ENCODE measurements at regions not wholly inside any gene's neighbourhood (a gene's known extent, or its start where the extent isn't known, plus 50 kb on each side); places are given as distances from the start of the nearest gene placed in this dataset.

- no peak for DNase-seq (ENCODE audit: low read depth)
- no peak for TF ChIP-seq CTCF (conservative IDR thresholded peaks at IDR 0.05; ENCODE audit: low read length)
- H3K4me3 ChIP-seq (ENCODE audit: low read length) = no peak overlapping the region
Observed at GRCh38 chr5:125926172-125926571, 497.0 kb upstream of the GRAMD2B start.

DNA sequence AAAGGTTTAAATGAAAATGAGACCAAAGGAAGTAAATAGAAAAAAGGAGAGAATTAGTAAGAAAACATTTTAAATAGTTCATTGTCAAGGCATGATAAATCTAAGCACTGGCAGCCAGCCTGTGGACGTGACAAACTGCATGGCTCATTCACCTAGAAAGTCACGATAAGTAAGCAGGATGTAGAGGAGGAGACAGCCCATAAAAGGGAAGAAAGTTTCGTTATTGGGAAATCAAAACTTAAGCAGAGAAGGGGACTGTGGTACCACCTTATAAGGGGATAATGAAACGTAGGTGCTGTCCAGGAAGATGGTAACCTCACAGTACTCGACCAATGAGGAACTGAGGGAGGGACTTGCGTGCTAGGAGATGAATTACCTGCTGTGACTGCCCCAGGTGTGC, 494.5 kb upstream of the GRAMD2B start:
- H3K4me3 ChIP-seq (ENCODE audit: low read length) = no peak overlapping the region
- DNase-seq (ENCODE audit: low read depth) = no peak
- no peak for TF ChIP-seq CTCF (conservative IDR thresholded peaks at IDR 0.05; ENCODE audit: low read length)

DNA sequence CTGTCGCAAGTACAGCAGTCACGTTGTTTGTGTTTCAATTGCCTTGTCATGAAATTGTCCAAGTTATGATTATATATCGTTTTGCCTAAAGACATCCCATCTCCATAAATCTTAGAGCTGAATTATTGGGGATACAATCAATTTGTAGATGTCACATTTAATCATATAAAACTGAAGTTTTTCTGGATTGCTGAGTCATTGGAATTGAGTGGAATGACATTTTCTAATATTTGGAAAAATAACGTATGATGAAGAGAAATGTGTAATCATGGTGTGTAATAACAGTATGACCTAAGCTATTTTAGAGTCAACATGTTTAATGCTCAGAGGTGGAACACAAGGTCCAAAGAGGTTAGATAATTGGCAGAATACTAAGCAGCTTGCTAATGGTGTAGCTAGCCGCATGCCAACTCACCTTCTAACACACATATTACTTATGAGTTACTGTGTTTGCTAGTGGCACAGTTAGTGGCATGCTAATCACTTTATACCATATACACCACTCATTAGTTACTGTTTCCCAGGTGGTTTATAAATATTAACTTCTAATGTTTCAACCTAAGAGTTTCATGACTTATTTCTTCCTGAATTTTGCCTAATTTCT, 473.1 kb upstream of the GRAMD2B start:
- H3K4me3 ChIP-seq (ENCODE audit: low read length) = no peak overlapping the region
- no peak for DNase-seq (ENCODE audit: low read depth)
- no peak for TF ChIP-seq CTCF (conservative IDR thresholded peaks at IDR 0.05; ENCODE audit: low read length)

GRCh38 chr5:125961150-125961549, 462.1 kb upstream of the GRAMD2B start:
- DNase-seq (ENCODE audit: low read depth) = no peak
- no peak for TF ChIP-seq CTCF (conservative IDR thresholded peaks at IDR 0.05; ENCODE audit: low read length)
- H3K4me3 ChIP-seq (ENCODE audit: low read length) = no peak overlapping the region

- no peak for TF ChIP-seq CTCF (conservative IDR thresholded peaks at IDR 0.05; ENCODE audit: low read length)
- DNase-seq (ENCODE audit: low read depth) = no peak
- no peak overlapping the region for H3K4me3 ChIP-seq (ENCODE audit: low read length)
Observed at GRCh38 chr5:125965577-125965976, 457.6 kb upstream of the GRAMD2B start.

DNA sequence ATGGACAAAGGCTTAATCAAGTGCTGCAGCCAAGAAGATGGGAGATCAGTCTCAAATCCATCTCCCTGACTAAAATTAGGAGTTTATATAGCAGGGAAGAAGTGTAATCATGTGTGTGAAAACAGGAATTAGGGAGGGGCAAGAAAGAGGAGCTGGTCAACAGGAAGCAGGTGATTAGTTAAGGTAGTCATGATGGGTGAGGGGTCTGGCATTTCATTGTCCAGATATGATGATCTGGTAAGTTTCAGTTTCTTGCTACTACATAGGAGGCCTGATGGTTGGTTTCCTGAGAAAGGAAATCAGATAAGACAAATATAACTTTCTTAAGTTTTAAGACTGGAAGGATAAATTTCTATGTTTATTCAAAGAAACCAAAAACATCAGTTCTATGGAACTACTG, 455.6 kb upstream of the GRAMD2B start:
- DNase-seq (ENCODE audit: low read depth) = no peak
- no peak for TF ChIP-seq CTCF (conservative IDR thresholded peaks at IDR 0.05; ENCODE audit: low read length)
- no peak overlapping the region for H3K4me3 ChIP-seq (ENCODE audit: low read length)

GRCh38 chr5:125969011-125969813, 454.0 kb upstream of the GRAMD2B start:
- H3K4me3 ChIP-seq (ENCODE audit: low read length) = no peak overlapping the region
- no peak for DNase-seq (ENCODE audit: low read depth)
- TF ChIP-seq CTCF (conservative IDR thresholded peaks at IDR 0.05; ENCODE audit: low read length) = no peak
